ENCODE measurements at regions not wholly inside any gene's neighbourhood (a gene's known extent, or its start where the extent isn't known, plus 50 kb on each side); places are given as distances from the start of the nearest gene placed in this dataset.

GRCh38 chr10:123606955-123607354, 59.2 kb upstream of the GPR26 start:
- no peak for DNase-seq (ENCODE audit: low spot score)

- no peak for DNase-seq (ENCODE audit: low spot score)
These were observed 58.8 kb upstream of the GPR26 start for GRCh38 chr10:123607386-123607785.

GRCh38 chr10:123608047-123608446, 58.1 kb upstream of the GPR26 start:
- DNase-seq (ENCODE audit: low spot score) = no peak

- no peak for DNase-seq (ENCODE audit: low spot score)
These were observed 54.9 kb upstream of the GPR26 start for GRCh38 chr10:123611243-123611642.

- no peak for DNase-seq (ENCODE audit: low spot score)
These were observed 54.3 kb upstream of the GPR26 start for GRCh38 chr10:123611876-123612275.

DNA sequence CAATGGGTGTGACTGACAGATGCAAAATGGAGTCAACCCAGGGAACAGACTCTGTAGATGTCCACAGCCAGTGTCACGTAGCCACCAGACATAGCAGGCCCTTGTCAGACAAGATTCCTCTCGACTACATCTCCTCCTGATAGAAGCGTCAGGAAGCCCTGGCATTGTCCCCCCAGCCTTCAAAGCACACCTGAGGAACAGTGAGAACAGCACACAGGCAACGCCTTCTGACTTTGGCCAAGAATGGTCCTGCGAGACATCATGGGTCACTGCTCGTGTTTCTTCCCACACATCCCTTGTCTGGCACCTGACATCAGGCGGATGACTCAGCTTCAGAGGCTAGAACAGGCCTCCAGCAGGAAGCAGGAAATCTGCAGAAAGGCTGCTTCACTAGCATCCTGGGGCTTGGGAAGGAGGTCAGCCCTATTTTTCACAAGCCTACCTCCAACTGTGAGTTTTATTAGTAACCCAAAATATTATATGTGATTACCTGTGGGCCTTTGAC, 52.8 kb upstream of the GPR26 start:
- no peak for DNase-seq (ENCODE audit: low spot score)

DNA sequence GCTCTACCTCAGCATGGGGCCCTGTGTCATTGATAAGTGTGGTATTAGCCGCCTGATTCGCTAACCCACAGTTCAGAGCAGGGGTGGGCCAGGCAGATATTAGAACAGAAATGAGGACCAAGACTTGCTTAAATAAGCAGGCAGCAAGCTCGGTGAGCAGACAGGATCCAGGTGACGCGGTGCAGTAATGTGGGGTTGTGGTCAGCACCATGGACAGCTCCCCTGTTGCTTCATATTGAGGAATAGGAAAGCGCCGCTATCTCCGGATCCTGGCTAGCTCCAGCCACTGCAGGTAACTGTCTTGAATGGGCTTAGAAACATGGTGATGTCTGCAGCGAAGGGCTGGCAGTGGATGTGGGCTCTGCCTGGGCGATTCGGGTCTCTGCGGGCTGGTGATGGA, 51.3 kb upstream of the GPR26 start:
- peak; percentile 51 for DNase-seq (ENCODE audit: low spot score)
